ENCODE measurements at regions not wholly inside any gene's neighbourhood (a gene's known extent, or its start where the extent isn't known, plus 50 kb on each side); places are given as distances from the start of the nearest gene placed in this dataset.

GRCh38 chr4:121454251-121454979 lies 73.6 kb upstream of the QRFPR start:
- Mint-ChIP-seq H3K27ac (no peak overlapping the region), H3K27me3 (ENCODE audit: insufficient read depth) (peaks cover 15% of the 10 kb centered on the region), H3K4me3 (no peak overlapping the region), H3K9me3 (no peaks in the 10 kb centered on the region), H3K4me1 (ENCODE audit: low read depth) (no peaks in the 10 kb centered on the region), H3K36me3 (ENCODE audit: low read depth) (no peaks in the 10 kb centered on the region)
- no peak for DNase-seq
- no peak for TF ChIP-seq CTCF (IDR thresholded peaks at IDR 0.05)

GRCh38 chr4:121451310-121451709 lies 70.5 kb upstream of the QRFPR start:
- Mint-ChIP-seq H3K4me1 (ENCODE audit: low read depth) (no peaks in the 10 kb centered on the region), H3K27me3 (ENCODE audit: insufficient read depth) (peaks cover 9% of the 10 kb centered on the region), H3K4me3 (no peak overlapping the region), H3K9me3 (no peaks in the 10 kb centered on the region), H3K27ac (no peak overlapping the region), H3K36me3 (ENCODE audit: low read depth) (no peaks in the 10 kb centered on the region)
- no peak for TF ChIP-seq CTCF (IDR thresholded peaks at IDR 0.05)
- no peak for DNase-seq

GRCh38 chr4:121449416-121449815 lies 68.6 kb upstream of the QRFPR start:
- Mint-ChIP-seq H3K4me3 (no peak overlapping the region), H3K27ac (no peak overlapping the region), H3K9me3 (no peaks in the 10 kb centered on the region), H3K36me3 (ENCODE audit: low read depth) (no peaks in the 10 kb centered on the region), H3K27me3 (ENCODE audit: insufficient read depth) (peaks cover 3% of the 10 kb centered on the region; the same call in 1 of the 2 replicates), H3K4me1 (ENCODE audit: low read depth) (no peaks in the 10 kb centered on the region)
- TF ChIP-seq CTCF (IDR thresholded peaks at IDR 0.05) = no peak
- no peak for DNase-seq

- Mint-ChIP-seq H3K4me3 (no peak overlapping the region), H3K9me3 (no peaks in the 10 kb centered on the region), H3K4me1 (ENCODE audit: low read depth) (no peaks in the 10 kb centered on the region), H3K27me3 (ENCODE audit: insufficient read depth) (peaks cover 2% of the 10 kb centered on the region; the same call in 1 of the 2 replicates), H3K27ac (no peak overlapping the region), H3K36me3 (ENCODE audit: low read depth) (no peaks in the 10 kb centered on the region)
- no peak for TF ChIP-seq CTCF (IDR thresholded peaks at IDR 0.05)
- no peak for DNase-seq
These were observed 67.4 kb upstream of the QRFPR start for GRCh38 chr4:121448231-121448630.

- H3K27me3 Mint-ChIP-seq (ENCODE audit: insufficient read depth) = peaks cover 6% of the 10 kb centered on the region; the same call in 1 of the 2 replicates
These were observed 58.9 kb upstream of the QRFPR start for GRCh38 chr4:121439669-121440068.

More at GRCh38 chr4:121439669-121440068, 58.9 kb upstream of the QRFPR start:
- DNase-seq = no peak
- Mint-ChIP-seq H3K4me1 (ENCODE audit: low read depth) (no peaks in the 10 kb centered on the region), H3K27ac (no peak overlapping the region), H3K9me3 (peaks cover 12% of the 10 kb centered on the region; the same call in 1 of the 2 replicates), H3K4me3 (no peak overlapping the region), H3K36me3 (ENCODE audit: low read depth) (no peaks in the 10 kb centered on the region)
- TF ChIP-seq CTCF (IDR thresholded peaks at IDR 0.05) = no peak

Measured in HFFc6 (cell line).